ENCODE measurements at regions not wholly inside any gene's neighbourhood (a gene's known extent, or its start where the extent isn't known, plus 50 kb on each side); places are given as distances from the start of the nearest gene placed in this dataset.

GRCh38 chr14:42374332-42374731 lies 767.7 kb downstream of the LRFN5 start:
- TF ChIP-seq CTCF (IDR thresholded peaks at IDR 0.05) = no peak
- TF ChIP-seq POLR2AphosphoS5 (IDR thresholded peaks at IDR 0.05) = no peak
- TF ChIP-seq EP300 (IDR thresholded peaks at IDR 0.05) = no peak
- TF ChIP-seq POLR2A (IDR thresholded peaks at IDR 0.05; ENCODE audit: low read depth) = no peak
